ENCODE measurements at regions not wholly inside any gene's neighbourhood (a gene's known extent, or its start where the extent isn't known, plus 50 kb on each side); places are given as distances from the start of the nearest gene placed in this dataset.
A peak's percentile ranks its signal among the peaks of the same experiment; 100 is the strongest.

DNA sequence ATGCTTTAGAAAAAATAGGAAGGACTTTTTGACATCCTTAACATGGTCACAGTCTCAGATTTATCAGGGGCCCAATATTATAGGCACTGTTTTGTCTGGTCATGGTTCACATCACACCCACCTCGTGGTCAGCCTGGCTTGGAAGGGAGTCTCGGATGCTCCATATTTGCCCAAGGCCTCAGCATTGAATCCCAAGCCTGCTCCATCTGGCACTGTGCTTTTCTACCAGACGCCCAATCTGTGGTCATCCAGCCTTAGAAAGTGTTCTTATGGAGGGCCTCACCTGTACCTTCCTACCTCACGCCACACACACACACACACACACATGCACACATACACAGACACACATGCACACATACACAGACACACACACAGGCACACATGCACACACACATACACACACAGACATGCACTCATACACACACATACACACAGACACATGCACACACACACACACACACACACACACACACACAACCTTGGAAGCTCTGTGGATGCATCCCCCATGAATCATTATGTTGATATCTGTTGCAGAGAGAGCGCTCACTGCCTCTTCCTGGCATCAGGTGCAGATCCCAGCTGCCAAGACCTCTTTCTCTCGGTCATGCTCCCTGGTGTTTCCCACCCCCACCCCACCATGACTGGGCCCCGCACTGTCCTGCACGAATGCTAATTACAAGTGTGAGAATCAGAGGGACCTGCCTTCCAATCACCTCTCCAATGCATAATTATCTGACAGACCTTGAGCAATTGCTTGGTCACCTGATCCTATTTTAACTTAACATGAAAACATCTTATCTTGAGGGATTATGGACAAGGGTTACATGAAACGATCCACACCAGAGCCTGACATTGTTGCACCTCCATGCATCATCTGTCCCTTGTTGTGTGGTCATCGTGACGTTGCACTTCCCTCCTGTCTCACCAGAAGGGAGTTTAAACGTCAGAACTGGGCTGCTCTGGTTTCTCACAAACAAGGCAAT is 122.7 kb upstream of the TMEM72 start:
- intact Hi-C loops (cut with DNase I), result no loop called here

DNA sequence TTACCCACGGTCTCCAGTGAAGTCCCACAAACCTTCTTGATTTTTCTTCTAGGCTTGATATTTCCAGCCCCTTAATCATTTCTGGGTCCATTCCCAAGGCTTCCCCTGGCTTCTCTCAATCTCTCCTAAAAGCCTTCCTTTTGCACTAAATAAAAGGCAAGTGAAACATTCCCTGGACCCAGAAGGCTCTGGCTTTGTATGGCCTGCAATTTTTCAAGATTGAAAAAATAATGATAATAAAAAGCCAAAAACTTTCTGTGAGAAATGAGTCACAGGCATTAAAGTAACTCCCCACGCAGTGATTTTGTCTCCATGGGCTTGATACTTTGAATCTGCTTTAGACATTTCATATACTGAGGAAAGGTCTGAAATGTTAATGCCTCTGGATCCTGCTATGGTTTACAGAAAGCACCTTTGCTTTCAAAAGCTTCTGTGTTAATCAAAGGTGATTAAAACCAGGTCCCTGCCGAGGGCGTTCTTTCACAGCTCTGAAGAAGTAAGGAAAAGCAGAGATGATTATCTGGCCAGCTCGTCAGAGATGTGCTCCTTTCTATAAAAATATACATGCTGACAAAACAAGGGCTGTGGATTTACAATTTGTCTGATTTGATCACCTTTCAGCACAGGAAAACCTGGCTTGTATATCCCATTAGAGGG is 118.9 kb upstream of the TMEM72 start:
- intact Hi-C loops (cut with DNase I), result no loop called here
- DNase-seq, result peak in 1 of 42 donors; percentile 12

More for the DNA sequence above, 122.7 kb upstream of the TMEM72 start:
- peak in 1 of 42 donors; percentile 25 for DNase-seq

DNA sequence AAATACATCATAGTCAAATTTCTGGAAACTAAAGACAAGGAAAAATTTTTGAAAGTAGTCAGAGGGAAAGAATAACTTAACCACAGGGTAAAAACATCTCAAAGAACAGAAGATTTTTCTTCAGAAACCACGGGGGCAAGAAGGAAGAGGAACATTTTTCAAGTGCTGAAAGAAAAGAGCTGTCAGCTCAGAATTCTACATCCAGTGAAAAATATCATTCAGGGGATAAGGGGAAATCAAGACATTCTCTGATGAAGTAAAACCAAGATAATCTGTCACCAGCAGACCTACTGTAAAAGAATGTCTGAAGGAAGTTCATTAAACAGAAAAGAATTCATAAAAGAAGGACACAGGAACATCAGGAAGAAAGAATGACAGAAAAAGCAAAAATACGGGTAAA is 111.2 kb upstream of the TMEM72 start:
- intact Hi-C loops (cut with DNase I), result no loop called here
- DNase-seq, result no peak

DNA sequence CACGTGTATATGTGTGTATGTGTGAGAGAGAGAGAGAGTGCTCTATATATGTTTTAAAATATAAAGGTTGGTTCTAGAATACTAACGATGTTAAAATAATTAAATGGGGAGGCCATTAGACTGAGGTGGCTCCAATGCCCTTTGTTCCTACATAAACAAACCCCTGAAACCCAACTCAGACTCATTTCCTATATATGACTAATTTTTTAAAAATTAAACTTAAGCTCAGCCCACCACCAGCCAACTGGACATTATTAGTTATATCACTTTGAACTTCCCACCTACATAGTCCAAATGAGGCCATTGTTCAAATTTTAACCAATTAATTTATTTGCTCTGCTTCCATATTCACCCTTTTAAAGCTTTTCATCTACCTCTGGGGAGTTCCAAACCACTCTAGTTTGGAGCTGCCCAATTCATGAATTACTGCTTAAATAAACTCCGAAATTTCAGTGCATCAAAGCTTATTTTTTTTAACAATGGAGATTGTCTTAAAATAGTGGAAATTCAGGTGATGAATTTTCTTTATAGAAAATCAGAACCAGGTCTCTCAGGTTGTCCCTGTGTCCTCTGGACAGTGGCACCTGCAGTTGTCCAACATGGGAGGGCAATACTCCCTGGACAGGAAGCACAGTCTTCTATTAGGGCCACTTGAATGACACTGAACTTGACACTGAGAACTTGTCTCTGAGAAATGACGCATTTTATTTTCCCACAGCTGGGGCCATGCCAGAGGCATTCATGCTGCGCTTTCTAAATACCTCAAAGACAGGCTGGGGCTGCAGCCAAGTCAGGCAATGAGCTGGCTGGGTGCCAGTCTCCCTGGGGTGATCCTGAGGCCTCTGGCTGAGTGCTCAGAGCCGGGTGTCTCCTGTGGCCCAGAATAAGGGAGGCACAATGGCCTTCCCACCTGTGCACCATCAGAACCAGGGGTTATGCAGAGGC is 109.5 kb upstream of the TMEM72 start:
- peak in 36 of 42 donors; percentile 8 to 81 (median 38) for DNase-seq

DNA sequence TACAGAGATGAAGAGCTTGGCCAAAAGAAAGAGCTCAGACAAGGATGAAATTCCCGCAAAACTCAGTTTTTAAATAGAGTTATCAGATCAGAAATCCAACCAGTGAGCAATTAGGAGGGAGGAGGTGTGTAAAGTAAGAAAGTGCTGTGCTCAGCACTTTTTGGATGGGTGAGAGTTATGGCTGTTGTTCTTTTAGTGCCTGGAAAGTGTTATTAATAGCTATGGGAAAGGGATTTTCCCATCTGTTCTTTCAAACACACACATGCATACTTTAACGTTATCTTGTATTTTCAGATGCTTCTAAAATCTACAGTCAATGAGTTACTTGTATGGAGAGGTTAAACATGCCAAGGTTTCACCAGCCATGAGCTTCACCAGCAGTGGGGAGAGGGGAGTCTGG is 107.3 kb upstream of the TMEM72 start:
- DNase-seq, result no peak
- intact Hi-C loops (cut with DNase I), result no loop called here

More for the DNA sequence above, 109.5 kb upstream of the TMEM72 start:
- intact Hi-C loops (cut with DNase I), result no loop called here

DNA sequence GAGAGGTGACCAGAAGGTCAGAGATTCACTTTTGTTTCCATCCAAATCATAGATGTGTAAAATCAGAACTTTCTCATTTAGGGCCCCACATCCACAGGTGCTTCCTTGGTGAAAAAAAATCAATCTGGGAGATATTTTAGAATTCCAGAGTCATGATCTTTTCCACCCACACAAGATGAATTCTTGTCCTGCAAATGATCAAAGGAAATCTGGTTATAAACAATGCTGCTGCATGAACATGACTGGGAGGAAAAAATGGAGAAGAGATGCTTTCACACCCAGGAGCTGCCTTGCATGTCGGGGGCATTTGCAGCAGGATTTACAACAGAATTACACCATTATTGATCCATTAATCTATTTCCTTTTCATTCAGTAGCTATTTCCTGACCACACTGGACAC is 106.5 kb upstream of the TMEM72 start:
- intact Hi-C loops (cut with DNase I), result no loop called here

DNA sequence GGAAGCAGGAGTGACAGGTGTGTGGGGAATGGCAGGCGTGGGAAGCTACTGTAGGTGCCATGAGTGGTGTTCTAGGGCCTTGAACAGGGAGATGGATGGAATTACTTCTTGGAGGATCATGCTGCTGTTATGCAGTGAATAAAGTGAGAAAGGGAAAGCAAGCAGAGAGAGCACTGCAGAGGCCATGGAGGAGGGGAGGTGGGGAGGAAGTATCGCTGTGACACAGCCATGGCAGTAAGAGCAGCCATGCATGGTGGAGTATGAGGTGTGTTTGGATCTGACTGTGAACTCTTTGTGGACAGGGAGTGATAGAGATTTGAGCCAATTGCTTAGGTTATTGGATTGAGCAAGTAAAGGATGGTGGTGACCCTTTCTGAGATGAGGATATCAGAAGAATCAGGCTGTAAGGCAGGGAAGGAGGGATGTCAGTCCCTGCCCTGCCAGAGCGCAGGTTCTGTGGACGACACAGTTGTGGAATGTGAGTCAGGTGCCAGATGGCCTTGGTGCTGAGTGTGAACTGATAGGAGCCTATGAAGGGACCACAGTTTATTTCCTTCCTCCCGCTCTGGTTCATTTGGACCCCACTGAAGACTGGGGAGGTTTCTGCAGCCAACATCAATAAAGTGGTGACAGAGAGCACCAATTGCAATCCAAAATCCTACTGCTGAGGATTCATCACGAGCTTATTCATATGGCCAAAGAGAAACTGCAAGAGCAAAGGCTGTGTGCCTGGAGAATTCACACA is 105.5 kb upstream of the TMEM72 start:
- intact Hi-C loops (cut with DNase I), result no loop called here

More for the DNA sequence above, 106.5 kb upstream of the TMEM72 start:
- DNase-seq, result no peak

DNA sequence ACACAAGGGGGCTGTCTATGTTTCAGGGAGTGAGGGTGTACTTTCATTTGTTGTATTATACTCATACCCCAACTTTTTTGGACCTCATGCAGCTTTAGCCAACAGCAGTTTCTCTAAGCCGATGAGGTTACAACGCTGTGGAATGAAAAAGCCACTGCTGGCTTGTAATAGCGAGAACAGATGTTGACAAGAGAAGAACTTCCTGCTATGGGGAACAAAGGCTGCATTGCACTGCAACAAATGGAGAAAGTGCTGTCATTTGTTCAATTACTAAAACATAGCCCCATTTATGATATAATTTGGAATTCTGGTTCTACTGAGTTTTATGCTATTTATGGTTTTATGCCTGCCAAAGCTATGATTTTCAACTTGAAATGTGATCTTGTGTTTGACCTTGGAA is 104.2 kb upstream of the TMEM72 start:
- no peak for DNase-seq
- intact Hi-C loops (cut with DNase I), result no loop called here

More for the DNA sequence above, 105.5 kb upstream of the TMEM72 start:
- DNase-seq, result peak in 1 of 42 donors; percentile 29

DNA sequence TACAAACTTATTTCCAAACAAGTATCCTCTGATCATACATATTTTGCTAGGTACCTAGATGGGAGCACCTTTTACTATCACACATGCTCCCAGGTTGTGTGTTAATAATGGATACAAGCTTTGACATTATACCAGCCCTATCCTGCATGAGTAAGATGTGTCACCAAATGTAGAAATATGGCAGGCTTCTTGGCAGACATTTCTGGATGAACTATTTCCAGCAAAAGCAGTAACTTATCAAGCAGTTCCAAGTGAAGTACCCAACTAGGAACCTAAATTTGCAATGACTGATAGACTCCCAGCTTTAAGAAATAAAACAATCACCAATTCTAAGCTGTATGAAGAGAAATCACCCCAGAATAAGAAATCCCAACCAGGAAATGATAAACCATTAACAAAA is 103.7 kb upstream of the TMEM72 start:
- no peak for DNase-seq
- intact Hi-C loops (cut with DNase I), result no loop called here

DNA sequence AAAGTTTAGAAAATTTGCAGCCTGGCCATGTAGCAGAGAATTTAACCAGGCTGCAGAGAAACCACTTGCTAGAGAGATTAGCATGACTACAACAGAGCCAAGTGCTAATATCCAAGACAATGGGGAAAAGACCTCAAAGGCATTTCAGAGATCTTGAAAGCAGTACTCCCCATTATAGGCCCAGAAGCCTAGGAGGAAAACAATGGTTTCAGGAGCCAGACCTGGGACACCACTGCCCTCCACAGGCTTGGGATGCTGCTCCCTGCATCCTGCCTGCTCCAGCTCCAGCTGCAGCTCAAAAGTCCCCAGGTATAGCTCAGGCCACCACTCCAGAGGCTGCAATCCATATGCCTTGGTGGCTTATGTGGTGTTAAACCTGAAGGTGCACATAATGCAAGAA is 101.5 kb upstream of the TMEM72 start:
- intact Hi-C loops (cut with DNase I), result no loop called here

DNA sequence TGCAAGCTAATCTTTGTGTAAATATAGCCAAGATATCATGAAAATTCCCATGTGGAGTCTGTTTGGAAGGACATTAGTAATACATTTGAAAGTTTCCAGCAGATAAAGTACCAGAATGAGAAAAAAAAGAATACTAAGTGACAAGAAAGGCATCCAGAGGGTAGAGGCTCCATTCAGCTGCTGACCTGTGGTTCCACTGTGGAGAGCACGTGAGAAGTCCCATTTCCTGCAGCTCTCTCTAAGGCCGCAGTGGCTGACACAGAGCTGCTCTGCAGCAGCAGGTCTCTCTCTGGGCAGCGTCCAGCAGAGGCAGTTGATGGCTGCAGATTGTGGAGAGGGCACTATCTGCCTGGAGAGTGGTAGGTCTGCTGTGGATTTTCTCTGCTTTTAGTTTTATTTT is 100.1 kb upstream of the TMEM72 start:
- DNase-seq, result no peak
- intact Hi-C loops (cut with DNase I), result no loop called here

More for the DNA sequence above, 101.5 kb upstream of the TMEM72 start:
- DNase-seq, result no peak

DNA sequence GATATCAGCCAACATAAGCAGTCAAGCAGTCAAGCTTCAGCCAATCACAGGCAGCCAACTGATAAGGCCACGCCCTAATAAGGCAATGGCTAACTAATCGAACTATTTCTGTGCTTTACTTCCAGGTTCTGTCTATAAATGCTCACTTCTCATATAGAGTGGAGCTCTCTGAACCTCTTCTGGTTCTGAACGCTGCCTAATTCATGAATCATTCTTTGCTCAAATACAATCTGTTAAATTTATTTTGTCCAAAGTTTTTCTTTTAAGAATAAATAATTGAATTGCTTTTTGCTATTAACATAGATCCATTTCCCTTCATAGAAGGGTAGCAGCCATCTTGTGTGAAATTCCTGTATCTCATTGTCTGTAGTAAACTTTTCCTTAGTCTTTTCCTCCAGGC is 97.9 kb upstream of the TMEM72 start:
- intact Hi-C loops (cut with DNase I), result no loop called here
- DNase-seq, result no peak

DNA sequence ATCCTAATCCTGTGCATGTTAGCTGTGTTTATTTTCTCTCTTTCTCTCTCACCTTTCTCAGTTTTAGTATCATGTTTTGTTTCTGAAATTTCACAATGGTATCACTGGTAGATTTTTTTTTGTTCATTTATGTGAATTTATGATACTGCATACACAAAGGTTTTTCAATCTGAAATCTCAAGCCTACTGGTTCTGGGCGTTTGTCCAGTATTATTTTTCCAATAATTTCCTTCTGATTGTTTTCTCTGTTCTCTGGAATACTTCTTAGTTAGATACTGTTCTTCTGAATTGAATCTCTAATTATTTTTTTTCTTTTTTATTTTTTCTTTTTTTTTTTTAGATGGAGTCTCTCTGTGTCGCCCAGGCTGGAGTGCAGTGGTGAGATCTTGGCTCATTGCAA is 96.2 kb upstream of the TMEM72 start:
- intact Hi-C loops (cut with DNase I), result no loop called here
- DNase-seq, result peak in 1 of 42 donors; percentile 13

DNA sequence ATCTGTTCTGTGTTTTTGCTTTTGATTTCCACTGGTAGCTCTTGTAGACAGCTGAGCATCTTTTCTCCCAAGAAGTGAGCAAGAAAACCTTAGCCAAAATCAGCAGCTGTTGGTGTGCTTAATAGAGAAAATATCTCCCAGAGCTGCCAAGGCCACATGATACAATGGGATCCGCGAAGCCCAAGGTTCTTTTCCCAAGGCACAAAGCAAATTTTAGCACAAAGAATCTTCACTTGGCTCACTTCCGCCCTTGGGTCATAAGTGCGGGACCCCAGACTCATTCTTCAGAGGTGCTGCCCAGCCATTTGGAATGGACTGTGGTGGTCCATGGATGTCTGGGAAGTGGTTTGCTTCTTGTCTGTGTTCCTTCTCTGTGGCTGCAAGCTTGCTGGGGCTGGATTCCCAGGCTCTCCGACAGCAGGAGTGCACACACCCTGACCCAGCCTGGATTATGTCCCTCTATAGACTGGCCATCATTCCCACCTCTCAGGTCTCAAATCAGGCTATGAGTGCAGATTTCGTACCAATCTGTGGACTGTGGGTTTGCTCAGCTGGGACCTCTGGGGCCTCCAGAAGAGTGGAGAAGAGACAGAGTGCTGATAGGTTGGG is 93.0 kb upstream of the TMEM72 start:
- intact Hi-C loops (cut with DNase I), result no loop called here
- DNase-seq, result peak in 1 of 42 donors; percentile 12

DNA sequence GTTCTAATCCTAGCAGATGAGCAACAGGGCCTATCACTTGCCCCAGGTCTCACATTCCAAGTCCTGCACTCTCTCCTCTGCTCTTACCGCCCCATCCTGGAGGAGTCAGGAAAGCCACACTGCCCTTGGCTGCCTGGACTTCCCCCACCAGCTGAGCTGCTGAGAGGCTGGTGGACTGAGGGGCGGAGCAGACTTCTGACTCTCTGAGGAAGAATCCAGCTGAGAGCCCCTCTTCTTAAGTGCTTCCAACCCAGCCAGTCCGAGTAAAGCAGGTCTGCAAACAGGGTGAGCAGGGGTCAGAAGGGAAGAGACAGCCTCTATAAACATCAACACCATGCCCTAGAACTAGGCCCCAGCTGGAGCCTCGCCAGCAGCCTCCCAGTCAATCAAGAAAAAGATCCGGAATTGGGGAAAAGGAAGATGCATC is 92.4 kb upstream of the TMEM72 start:
- intact Hi-C loops (cut with DNase I), result no loop called here
- peak in 1 of 42 donors; percentile 35 for DNase-seq

DNA sequence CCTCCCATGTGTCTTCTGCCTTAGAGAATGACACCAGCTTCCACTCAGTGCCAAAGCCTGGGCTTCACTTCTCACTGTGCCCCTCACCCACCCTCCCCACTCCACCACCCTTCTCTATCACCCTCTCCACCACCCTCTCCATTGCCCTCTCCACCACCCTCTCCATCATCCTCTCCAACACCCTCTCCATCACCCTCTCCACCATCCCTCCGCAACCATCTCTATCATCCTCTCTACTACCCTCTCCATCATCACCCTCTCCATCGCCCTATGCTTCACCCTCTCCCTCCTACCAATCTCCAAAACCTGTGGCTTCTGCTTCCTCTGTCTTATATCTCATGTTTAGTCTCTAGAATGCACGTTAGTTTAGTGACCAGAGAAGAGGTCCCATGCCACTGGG is 91.0 kb upstream of the TMEM72 start:
- DNase-seq, result no peak
- intact Hi-C loops (cut with DNase I), result no loop called here

DNA sequence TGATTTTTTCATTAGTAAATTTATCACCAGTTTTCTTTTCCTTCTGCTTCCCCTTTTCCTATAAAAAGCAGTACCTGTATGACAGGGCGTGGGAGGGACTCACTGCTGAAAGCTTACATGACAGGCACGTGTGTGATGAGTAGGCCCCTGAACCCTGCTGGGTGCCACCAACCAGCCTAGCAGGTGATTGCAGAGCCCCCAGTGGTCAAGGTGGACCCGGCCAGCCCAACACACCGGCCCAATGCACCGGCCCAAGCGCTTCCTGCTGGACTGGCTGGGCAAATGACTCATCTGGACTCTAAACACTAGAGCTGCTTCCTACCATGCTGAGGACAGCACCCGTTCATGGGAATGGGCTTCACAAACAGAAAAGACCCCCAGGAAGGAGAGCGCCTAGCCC is 89.8 kb upstream of the TMEM72 start:
- intact Hi-C loops (cut with DNase I), result no loop called here
- peak in 20 of 42 donors; percentile 6 to 71 (median 30) for DNase-seq

DNA sequence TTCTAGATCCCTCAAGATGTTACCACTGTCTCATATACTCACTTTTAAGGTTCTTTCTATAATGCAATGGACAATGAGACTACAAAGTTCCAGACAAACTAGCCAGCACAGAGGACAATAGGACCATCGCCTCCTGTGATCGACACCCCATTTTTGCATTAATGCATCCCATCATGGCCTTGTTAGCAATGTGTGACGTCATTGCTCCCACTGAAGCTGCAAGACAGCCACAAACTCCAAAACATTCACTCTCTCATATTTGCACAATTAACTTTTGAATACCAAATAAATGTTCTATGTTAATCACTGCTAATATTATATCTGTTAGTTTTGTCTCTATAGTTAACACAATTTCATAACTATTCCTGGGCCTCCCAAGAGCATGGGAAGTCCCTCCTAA is 88.8 kb upstream of the TMEM72 start:
- DNase-seq, result no peak
- intact Hi-C loops (cut with DNase I), result no loop called here

Measured in head of caudate nucleus (tissue), 42 donors.